GM12878 (cell line): ENCODE measurements at regions not wholly inside any gene's neighbourhood (a gene's known extent, or its start where the extent isn't known, plus 50 kb on each side); places are given as distances from the start of the nearest gene placed in this dataset.

Source experiments
- ATAC-seq: fragments of 200-7000 bp; cut with Tn5 transposase; 3 replicates; pipeline ENCODE4 v1.9.1; 2020; ENCODE audit warnings: mild to moderate bottlenecking, moderate library complexity
- BruUV-seq: library from RNA; stranded (reverse); fragments of 400-500 nt; replicated peaks from 2 replicates; lab custom pipeline; 2021; lab: Mats Ljungman, UMichigan
- CTCF ChIA-PET: fragments of 300-600 bp; sonication (Branson Sonifier 250); formaldehyde crosslinking; extraction: SDS; loops from one replicate; lab custom pipeline; 2021; ENCODE audit warnings: inconsistent platforms; lab: Yijun Ruan, JAX
- POLR2A ChIA-PET: fragments of 350-600 bp; formaldehyde crosslinking; extraction: SDS; loops from one replicate; lab custom pipeline; 2021; ENCODE audit warnings: inconsistent platforms; lab: Charles Lee
- RAD21 ChIA-PET: fragments of 300-600 bp; sonication (Branson Sonifier 250); formaldehyde crosslinking; loops from one replicate; lab custom pipeline; 2023; ENCODE audit warnings: antibody characterized with exemption; ENCODE audit not compliant: unreplicated experiment; lab: Charles Lee
- SMC1A ChIA-PET: fragments of 300-600 bp; sonication (Branson Sonifier 250); formaldehyde crosslinking; loops from one replicate; lab custom pipeline; 2023; ENCODE audit not compliant: unreplicated experiment, uncharacterized antibody; lab: Charles Lee
- DNase-seq: peaks from one replicate; pipeline ENCODE4 v3.0.0-alpha.2; 2011; ENCODE audit warnings: low read depth, low spot score
- FAIRE-seq: peaks from 3 replicates; lab custom pipeline; 2011; peaks lifted over from hg19 to GRCh38; lab: Jason Lieb, UNC
- H2AFZ ChIP-seq: 2 replicates; pipeline ENCODE4 v1.6.0; 2011; ENCODE audit warnings: low read depth, low read length, control low read depth; ENCODE audit not compliant: control insufficient read depth
- H3K27ac ChIP-seq: 2 replicates; pipeline ENCODE4 v1.5.1; 2011; ENCODE audit warnings: control low read depth; ENCODE audit not compliant: control insufficient read depth, insufficient read depth
- H3K27me3 ChIP-seq, 2 experiments: replicated peaks in 1 of 2; 2 replicates each; pipeline versions ENCODE4 v1.6.0 to v1.6.1; 2011; ENCODE audit warnings: low read length in 1 of 2; ENCODE audit not compliant: control insufficient read depth in 2 of 2, insufficient read depth in 2 of 2
- H3K36me3 ChIP-seq, 2 experiments: 2 replicates each; pipeline ENCODE4 v1.5.1; 2011; ENCODE audit warnings: low read length in 1 of 2; ENCODE audit not compliant: control insufficient read depth in 2 of 2, insufficient read depth in 2 of 2
- H3K4me1 ChIP-seq: 2 replicates; pipeline ENCODE4 v1.6.1; 2011; ENCODE audit warnings: mild to moderate bottlenecking, low read length, moderate library complexity, mixed read lengths; ENCODE audit not compliant: control insufficient read depth, insufficient read depth
- H3K4me2 ChIP-seq: 2 replicates; pipeline ENCODE4 v1.6.0; 2011; ENCODE audit warnings: control low read depth; ENCODE audit not compliant: control insufficient read depth, insufficient read depth
- H3K4me3 ChIP-seq: fragments of 200-600 bp; sonication (generic); 2 replicates; pipeline ENCODE4 v1.5.1; 2016
- H3K79me2 ChIP-seq: 2 replicates; pipeline ENCODE4 v1.6.0; 2011; ENCODE audit warnings: low read length; ENCODE audit not compliant: control insufficient read depth, insufficient read depth
- H3K9ac ChIP-seq: 2 replicates; pipeline ENCODE4 v1.8.0; 2011; ENCODE audit warnings: low read length, control low read depth, mixed read lengths; ENCODE audit not compliant: control insufficient read depth, insufficient read depth
- H3K9me3 ChIP-seq: replicated peaks from 3 replicates; pipeline ENCODE4 v1.5.1; 2011; ENCODE audit warnings: mild to moderate bottlenecking, low read length; ENCODE audit not compliant: control insufficient read depth, insufficient read depth
- H4K20me1 ChIP-seq: 2 replicates; pipeline ENCODE4 v1.6.0; 2011; ENCODE audit not compliant: control insufficient read depth, insufficient read depth
- NFYB ChIP-seq: IDR thresholded peaks from 2 replicates; pipeline ENCODE4 v1.6.1; 2011; ENCODE audit warnings: low read depth, mild to moderate bottlenecking, low read length, improper control_type of control experiment, moderate library complexity; ENCODE audit not compliant: insufficient read depth
- SMAD1 ChIP-seq: fragments of 450-650 bp; IDR thresholded peaks from 2 replicates; pipeline ENCODE4 v1.6.1; 2018; ENCODE audit warnings: mild to moderate bottlenecking, low read depth; ENCODE audit not compliant: partially characterized antibody
- WGBS: methylation state at CpG from one replicate; pipeline ENCODE4 v1.1.6; 2016; ENCODE audit warnings: low lambda C conversion rate; ENCODE audit not compliant: insufficient replicate concordance, insufficient coverage; ENCODE audit errors: missing lambda C conversion rate; 5-methylcytosine and 5-hydroxymethylcytosine counted together
- in situ Hi-C: fragments of 300-500 bp; cut with MboI; formaldehyde crosslinking; loops from 9 replicates; pipeline ENCODE4 v1.14.3; 2018; ENCODE audit warnings: mixed read lengths
- intact Hi-C: fragments of 100-400 bp; cut with micrococcal nuclease; formaldehyde crosslinking; loops from one replicate; pipeline ENCODE4 v1.14.2; 2022; ENCODE audit not compliant: unreplicated experiment
- TF ChIP-seq, protein P1 (sequence below): IDR thresholded peaks from 2 replicates; pipeline ENCODE4 v1.6.1; 2012; ENCODE audit warnings: low read length, inconsistent platforms
- TF ChIP-seq, protein P2 (sequence below): fragments of 450-650 bp; formaldehyde crosslinking; IDR thresholded peaks from 2 replicates; pipeline ENCODE4 v1.4.0; 2020; ENCODE audit warnings: mild to moderate bottlenecking, moderate library complexity

DNA sequence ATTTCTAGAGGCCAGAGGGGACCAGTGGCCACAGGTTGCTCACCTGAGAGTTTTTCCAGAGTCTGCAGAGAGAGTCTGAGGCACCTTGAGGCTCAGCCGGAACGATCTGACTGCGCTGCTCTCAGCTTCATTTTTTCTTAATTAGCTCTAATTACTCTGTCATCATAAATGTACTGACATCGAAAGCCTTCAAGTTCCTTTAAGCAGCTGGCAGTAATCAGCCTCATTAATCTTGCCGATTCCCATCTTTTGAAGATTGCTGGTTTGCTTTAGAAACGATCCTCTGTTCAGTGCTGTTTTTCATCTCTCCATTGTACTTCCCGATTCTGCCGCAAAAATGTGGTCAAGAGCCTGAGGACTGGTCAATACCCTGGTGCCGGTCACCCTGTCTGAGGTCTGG lies 454.7 kb downstream of the TYW1 start (continued):
- no peak for TF ChIP-seq NFYB

DNA sequence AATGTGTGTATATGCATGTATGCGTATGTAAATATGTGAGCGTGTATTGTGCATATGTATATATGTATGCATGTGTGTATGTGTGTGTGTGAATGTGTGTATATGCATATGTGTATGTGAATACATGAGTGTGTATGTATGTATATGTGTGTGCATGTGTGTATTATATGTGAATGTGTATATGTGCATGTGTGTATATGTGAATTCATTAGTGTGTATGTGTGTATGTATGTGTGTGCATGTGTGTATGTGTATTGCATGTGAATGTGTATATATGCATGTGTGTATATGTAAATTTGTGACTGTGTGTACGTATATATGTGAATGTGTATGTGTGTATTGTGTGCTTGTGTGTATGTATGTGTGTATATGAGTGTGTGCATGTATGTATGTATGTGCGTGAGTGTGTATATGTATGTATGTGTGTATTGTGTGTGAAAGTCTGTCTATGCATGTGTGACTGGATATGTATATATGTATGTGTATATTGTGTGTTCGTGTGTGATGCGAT lies 455.9 kb downstream of the TYW1 start:
- RAD21 ChIA-PET, result no interaction called here
- intact Hi-C loops, result no loop called here

More for the DNA sequence above, 455.9 kb downstream of the TYW1 start:
- no peaks in the 10 kb centered on the region for H3K36me3 ChIP-seq
- no peak overlapping the region for H3K4me3 ChIP-seq
- H3K9me3 ChIP-seq, result no peaks in the 10 kb centered on the region
- H3K4me2 ChIP-seq, result no peak overlapping the region
- no peak for DNase-seq
- no peak overlapping the region for H3K27ac ChIP-seq
- no peak for FAIRE-seq
- ChIA-PET POLR2A (no interaction called here), CTCF (no interaction called here), SMC1A (no interaction called here)
- BruUV-seq, result no TSS peak
- WGBS, result 76% methylated on average over 6 of the region's 6 CpGs
- no peaks in the 10 kb centered on the region for H4K20me1 ChIP-seq
- no peaks in the 10 kb centered on the region for H3K27me3 ChIP-seq
- no peak for ATAC-seq
- H3K4me1 ChIP-seq, result no peaks in the 10 kb centered on the region
- no peak overlapping the region for H3K9ac ChIP-seq
- TF ChIP-seq SMAD1, result no peak
- TF ChIP-seq, protein P1, sequence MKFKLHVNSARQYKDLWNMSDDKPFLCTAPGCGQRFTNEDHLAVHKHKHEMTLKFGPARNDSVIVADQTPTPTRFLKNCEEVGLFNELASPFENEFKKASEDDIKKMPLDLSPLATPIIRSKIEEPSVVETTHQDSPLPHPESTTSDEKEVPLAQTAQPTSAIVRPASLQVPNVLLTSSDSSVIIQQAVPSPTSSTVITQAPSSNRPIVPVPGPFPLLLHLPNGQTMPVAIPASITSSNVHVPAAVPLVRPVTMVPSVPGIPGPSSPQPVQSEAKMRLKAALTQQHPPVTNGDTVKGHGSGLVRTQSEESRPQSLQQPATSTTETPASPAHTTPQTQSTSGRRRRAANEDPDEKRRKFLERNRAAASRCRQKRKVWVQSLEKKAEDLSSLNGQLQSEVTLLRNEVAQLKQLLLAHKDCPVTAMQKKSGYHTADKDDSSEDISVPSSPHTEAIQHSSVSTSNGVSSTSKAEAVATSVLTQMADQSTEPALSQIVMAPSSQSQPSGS, result no peak
- TF ChIP-seq, protein P2, sequence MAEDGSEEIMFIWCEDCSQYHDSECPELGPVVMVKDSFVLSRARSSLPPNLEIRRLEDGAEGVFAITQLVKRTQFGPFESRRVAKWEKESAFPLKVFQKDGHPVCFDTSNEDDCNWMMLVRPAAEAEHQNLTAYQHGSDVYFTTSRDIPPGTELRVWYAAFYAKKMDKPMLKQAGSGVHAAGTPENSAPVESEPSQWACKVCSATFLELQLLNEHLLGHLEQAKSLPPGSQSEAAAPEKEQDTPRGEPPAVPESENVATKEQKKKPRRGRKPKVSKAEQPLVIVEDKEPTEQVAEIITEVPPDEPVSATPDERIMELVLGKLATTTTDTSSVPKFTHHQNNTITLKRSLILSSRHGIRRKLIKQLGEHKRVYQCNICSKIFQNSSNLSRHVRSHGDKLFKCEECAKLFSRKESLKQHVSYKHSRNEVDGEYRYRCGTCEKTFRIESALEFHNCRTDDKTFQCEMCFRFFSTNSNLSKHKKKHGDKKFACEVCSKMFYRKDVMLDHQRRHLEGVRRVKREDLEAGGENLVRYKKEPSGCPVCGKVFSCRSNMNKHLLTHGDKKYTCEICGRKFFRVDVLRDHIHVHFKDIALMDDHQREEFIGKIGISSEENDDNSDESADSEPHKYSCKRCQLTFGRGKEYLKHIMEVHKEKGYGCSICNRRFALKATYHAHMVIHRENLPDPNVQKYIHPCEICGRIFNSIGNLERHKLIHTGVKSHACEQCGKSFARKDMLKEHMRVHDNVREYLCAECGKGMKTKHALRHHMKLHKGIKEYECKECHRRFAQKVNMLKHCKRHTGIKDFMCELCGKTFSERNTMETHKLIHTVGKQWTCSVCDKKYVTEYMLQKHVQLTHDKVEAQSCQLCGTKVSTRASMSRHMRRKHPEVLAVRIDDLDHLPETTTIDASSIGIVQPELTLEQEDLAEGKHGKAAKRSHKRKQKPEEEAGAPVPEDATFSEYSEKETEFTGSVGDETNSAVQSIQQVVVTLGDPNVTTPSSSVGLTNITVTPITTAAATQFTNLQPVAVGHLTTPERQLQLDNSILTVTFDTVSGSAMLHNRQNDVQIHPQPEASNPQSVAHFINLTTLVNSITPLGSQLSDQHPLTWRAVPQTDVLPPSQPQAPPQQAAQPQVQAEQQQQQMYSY (CRISPR knock-in tag), result no peak
- H3K79me2 ChIP-seq, result no peaks in the 10 kb centered on the region
- in situ Hi-C loops, result no loop called here
- H2AFZ ChIP-seq, result no peak overlapping the region
